ENCODE measurements at regions not wholly inside any gene's neighbourhood (a gene's known extent, or its start where the extent isn't known, plus 50 kb on each side); places are given as distances from the start of the nearest gene placed in this dataset.

DNA sequence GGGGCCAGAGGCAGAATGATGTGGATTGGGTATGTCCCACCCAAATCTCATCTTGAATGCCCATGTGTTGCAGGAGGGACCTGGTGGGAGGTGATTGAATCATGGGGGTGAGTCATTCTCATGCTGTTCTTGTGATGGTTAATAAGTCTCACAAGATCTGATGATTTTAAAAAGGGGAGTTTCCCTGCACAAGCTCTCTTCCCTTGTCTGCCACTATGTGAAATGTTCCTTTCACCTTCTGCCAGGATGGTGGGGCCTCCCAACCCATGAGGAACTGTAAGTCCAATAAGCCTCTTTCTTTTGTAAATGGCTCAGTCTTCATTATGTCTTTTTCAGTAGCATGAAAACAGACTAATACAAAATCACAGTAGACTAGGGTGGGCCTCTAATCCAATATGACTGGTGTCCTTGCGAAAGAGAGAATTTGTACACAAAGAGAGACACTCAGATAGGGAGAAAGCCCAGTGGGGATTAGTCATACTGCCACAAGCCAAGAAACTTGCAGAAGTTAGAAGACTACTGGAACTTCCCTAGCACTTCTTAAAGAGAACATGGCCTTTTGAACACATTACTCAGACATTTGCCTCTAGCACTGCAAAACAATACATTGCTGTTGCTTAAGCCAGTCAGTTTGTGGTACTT lies 68.4 kb downstream of the ANXA1 start:
- no peaks in the 10 kb centered on the region for H3K9me3 ChIP-seq
- H3K36me3 ChIP-seq = no peaks in the 10 kb centered on the region
- intact Hi-C loops (cut with DNase I) = no loop called here
- no peak overlapping the region for H3K27ac ChIP-seq (replicated peaks in 1 of 4)
- no peak for DNase-seq (ENCODE audit: extremely low spot score)
- WGBS = 63% methylated on average over 1 of the region's 1 CpG
- H3K4me1 ChIP-seq = no peaks in the 10 kb centered on the region
- peaks cover 0 to 9% (median 0%) of the 10 kb centered on the region in 4 donors for H3K27me3 ChIP-seq
- H3K4me3 ChIP-seq = no peak overlapping the region
- TF ChIP-seq POLR2A (IDR thresholded peaks at IDR 0.05; ENCODE audit: low read depth) (no peak), CTCF (IDR thresholded peaks at IDR 0.05) (no peak)

DNA sequence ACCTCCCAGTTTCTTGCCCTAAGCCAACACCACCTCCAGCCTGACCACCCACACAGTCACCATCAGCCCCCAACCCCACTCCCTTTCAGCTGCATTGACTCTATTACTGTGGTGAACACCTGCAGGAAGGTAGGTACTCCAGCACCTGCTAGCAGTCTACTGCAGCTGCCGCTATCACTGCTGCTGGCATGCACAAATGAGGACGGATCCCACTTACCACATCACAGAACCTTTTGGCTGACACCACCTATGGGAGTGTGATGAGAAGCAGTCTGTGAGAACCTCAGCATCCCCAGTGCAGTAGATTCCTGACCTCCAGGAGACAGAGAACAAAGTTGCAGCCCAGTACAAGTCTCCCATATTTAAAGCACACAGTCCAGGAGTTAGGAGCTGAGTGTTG lies 71.9 kb downstream of the ANXA1 start:
- intact Hi-C loops (cut with DNase I) = no loop called here
- WGBS = 83% methylated on average over 2 of the region's 2 CpGs
- Histone ChIP-seq H3K27me3 (peaks cover 0 to 9% (median 0%) of the 10 kb centered on the region in 4 donors), H3K4me3 (no peak overlapping the region), H3K4me1 (no peaks in the 10 kb centered on the region), H3K9me3 (no peaks in the 10 kb centered on the region), H3K36me3 (no peaks in the 10 kb centered on the region), H3K27ac (replicated peaks in 1 of 4) (no peak overlapping the region)
- no peak for DNase-seq (ENCODE audit: extremely low spot score)
- TF ChIP-seq EP300 (IDR thresholded peaks at IDR 0.05) (no peak), POLR2AphosphoS5 (IDR thresholded peaks at IDR 0.05) (no peak), CTCF (IDR thresholded peaks at IDR 0.05) (no peak), POLR2A (IDR thresholded peaks at IDR 0.05; ENCODE audit: low read depth) (no peak)

DNA sequence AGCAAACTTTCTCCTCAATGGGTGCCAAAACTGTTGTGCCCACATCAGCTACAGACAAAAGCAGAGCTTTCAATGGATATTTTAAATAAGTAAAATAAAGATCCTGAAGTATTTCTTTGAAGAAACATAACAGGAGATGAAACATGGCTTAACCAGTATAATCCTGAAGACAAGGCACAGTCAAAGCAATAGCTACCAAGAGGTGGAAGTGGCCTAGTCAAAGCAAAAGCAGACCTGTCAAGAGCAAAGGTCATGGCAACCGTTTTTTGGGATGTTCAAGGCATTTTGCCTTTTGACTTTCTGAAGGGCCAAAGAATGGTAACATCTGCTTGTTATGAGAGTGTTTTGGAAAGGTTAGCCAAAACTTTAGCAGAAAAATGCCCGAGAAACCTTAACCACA lies 77.9 kb downstream of the ANXA1 start:
- TF ChIP-seq POLR2A (IDR thresholded peaks at IDR 0.05; ENCODE audit: low read depth) = no peak
- TF ChIP-seq CTCF (IDR thresholded peaks at IDR 0.05) = no peak
- TF ChIP-seq POLR2AphosphoS5 (IDR thresholded peaks at IDR 0.05) = no peak
- no peak for TF ChIP-seq EP300 (IDR thresholded peaks at IDR 0.05)
- Histone ChIP-seq H3K9me3 (no peaks in the 10 kb centered on the region), H3K4me3 (no peak overlapping the region), H3K36me3 (no peaks in the 10 kb centered on the region), H3K4me1 (no peaks in the 10 kb centered on the region), H3K27me3 (no peaks in the 10 kb centered on the region), H3K27ac (replicated peaks in 1 of 4) (no peak overlapping the region)
- intact Hi-C loops (cut with DNase I) = no loop called here
- no peak for DNase-seq (ENCODE audit: extremely low spot score)
- 68% methylated on average over 2 of the region's 2 CpGs for WGBS

DNA sequence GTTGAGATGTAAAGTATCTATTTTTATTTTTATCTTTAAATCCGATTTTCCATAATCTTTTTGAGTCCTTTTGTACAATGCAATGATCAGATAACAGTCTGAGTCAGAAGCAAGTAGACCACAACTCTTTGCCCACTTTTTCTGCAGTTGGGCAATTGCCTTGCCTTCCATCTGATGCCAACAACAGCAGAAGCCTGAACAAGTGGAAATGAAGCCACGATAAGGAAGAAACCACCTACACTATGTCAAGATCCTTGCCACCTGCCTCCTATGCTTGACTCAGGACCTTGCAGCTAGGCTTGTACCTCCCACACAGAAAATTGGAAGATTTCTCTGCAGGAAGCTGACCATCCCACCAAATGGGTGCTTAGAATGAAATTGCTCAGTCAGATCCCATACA lies 78.6 kb downstream of the ANXA1 start:
- WGBS = 56% methylated on average over 2 of the region's 2 CpGs
- intact Hi-C loops (cut with DNase I) = no loop called here
- DNase-seq (ENCODE audit: extremely low spot score) = no peak
- Histone ChIP-seq H3K9me3 (no peaks in the 10 kb centered on the region), H3K4me3 (no peak overlapping the region), H3K36me3 (no peaks in the 10 kb centered on the region), H3K27me3 (peaks cover 0 to 4% (median 0%) of the 10 kb centered on the region in 4 donors), H3K27ac (replicated peaks in 1 of 4) (no peak overlapping the region), H3K4me1 (no peaks in the 10 kb centered on the region)
- no peak for TF ChIP-seq CTCF (IDR thresholded peaks at IDR 0.05)
- TF ChIP-seq POLR2AphosphoS5 (IDR thresholded peaks at IDR 0.05) = no peak
- TF ChIP-seq EP300 (IDR thresholded peaks at IDR 0.05) = no peak
- no peak for TF ChIP-seq POLR2A (IDR thresholded peaks at IDR 0.05; ENCODE audit: low read depth)

- no peak for DNase-seq (ENCODE audit: extremely low spot score)
- peaks cover 0 to 4% (median 0%) of the 10 kb centered on the region in 4 donors for H3K27me3 ChIP-seq
- H3K9me3 ChIP-seq = no peaks in the 10 kb centered on the region
- H3K36me3 ChIP-seq = no peaks in the 10 kb centered on the region
- intact Hi-C loops (cut with DNase I) = no loop called here
- H3K27ac ChIP-seq (replicated peaks in 1 of 4) = no peak overlapping the region
- H3K4me1 ChIP-seq = no peaks in the 10 kb centered on the region
- no peak overlapping the region for H3K4me3 ChIP-seq
- TF ChIP-seq POLR2AphosphoS5 (IDR thresholded peaks at IDR 0.05) (no peak), CTCF (IDR thresholded peaks at IDR 0.05) (no peak), POLR2A (IDR thresholded peaks at IDR 0.05; ENCODE audit: low read depth) (no peak), EP300 (IDR thresholded peaks at IDR 0.05) (no peak)
Observed at GRCh38 chr9:73231203-73231602, 79.5 kb downstream of the ANXA1 start.

All from esophagus muscularis mucosa (tissue), 4 donors.